NCI-H128 (cell line): ENCODE measurements at regions not wholly inside any gene's neighbourhood (a gene's known extent, or its start where the extent isn't known, plus 50 kb on each side); places are given as distances from the start of the nearest gene placed in this dataset.
"Not testable (repeated sequence)": the region's sequence is repeated elsewhere in the genome, so short reads cannot be mapped to it uniquely, and the experiment has no call there.

ENCODE experiments used
- DNase-seq: peaks from one replicate; lab custom pipeline; 2025; ENCODE audit not compliant: unreplicated experiment; lab: John Stamatoyannopoulos, UW

GRCh38 chr14:35949920-35950513, 123.9 kb downstream of the BRMS1L start:
- DNase-seq = no peak

- DNase-seq = not testable (repeated sequence)
These were observed 121.8 kb downstream of the BRMS1L start for GRCh38 chr14:35947983-35948382.

- no peak for DNase-seq
These were observed 118.7 kb downstream of the BRMS1L start for GRCh38 chr14:35944847-35945246.

GRCh38 chr14:35940291-35940690, 114.2 kb downstream of the BRMS1L start:
- DNase-seq = no peak

- no peak for DNase-seq
These were observed 112.6 kb downstream of the BRMS1L start for GRCh38 chr14:35938770-35939169.

GRCh38 chr14:35934499-35934898, 108.4 kb downstream of the BRMS1L start:
- DNase-seq = no peak

GRCh38 chr14:35932659-35933159, 106.6 kb downstream of the BRMS1L start:
- DNase-seq = no peak

GRCh38 chr14:35932136-35932535, 106.0 kb downstream of the BRMS1L start:
- no peak for DNase-seq

GRCh38 chr14:35931346-35931745, 105.2 kb downstream of the BRMS1L start:
- DNase-seq = no peak

GRCh38 chr14:35929186-35929585, 103.0 kb downstream of the BRMS1L start:
- no peak for DNase-seq

GRCh38 chr14:35927727-35928126, 101.6 kb downstream of the BRMS1L start:
- no peak for DNase-seq

- no peak for DNase-seq
These were observed 99.2 kb downstream of the BRMS1L start for GRCh38 chr14:35925319-35925718.

- DNase-seq = not testable (repeated sequence)
These were observed 96.5 kb downstream of the BRMS1L start for GRCh38 chr14:35922590-35922989.

GRCh38 chr14:35921745-35922144, 95.6 kb downstream of the BRMS1L start:
- no peak for DNase-seq
